Liver (tissue), 3 donors: ENCODE measurements at regions not wholly inside any gene's neighbourhood (a gene's known extent, or its start where the extent isn't known, plus 50 kb on each side); places are given as distances from the start of the nearest gene placed in this dataset.

Source experiments
- ATF3 ChIP-seq: IDR thresholded peaks from 2 replicates; pipeline ENCODE4 v1.6.1; 2016; ENCODE audit warnings: antibody characterized with exemption
- CTCF ChIP-seq: fragments of 150-350 bp; IDR thresholded peaks from 2 replicates; pipeline ENCODE4 v1.5.1; 2017; ENCODE audit warnings: improper control_type of control experiment, low read depth, low read length; ENCODE audit not compliant: missing input control
- HNF4A ChIP-seq, 2 donors: conservative IDR thresholded peaks; 2 replicates each; pipeline ENCODE4 v1.6.1; 2016; ENCODE audit warnings: antibody characterized with exemption in 2 of 2, mild to moderate bottlenecking in 2 of 2
- JUND ChIP-seq, 2 donors: IDR thresholded peaks; 2 replicates each; pipeline ENCODE4 v1.6.1; 2016; ENCODE audit warnings: antibody characterized with exemption in 2 of 2
- MAX ChIP-seq: IDR thresholded peaks from 2 replicates; pipeline ENCODE4 v1.6.1; 2016; ENCODE audit warnings: antibody characterized with exemption
- NR2F2 ChIP-seq: IDR thresholded peaks from 2 replicates; pipeline ENCODE4 v1.6.1; 2016; ENCODE audit warnings: antibody characterized with exemption
- RAD21 ChIP-seq, 2 donors: IDR thresholded peaks; 2 replicates each; pipeline ENCODE4 v1.6.1; 2016; ENCODE audit warnings: antibody characterized with exemption in 2 of 2, mild to moderate bottlenecking in 2 of 2
- REST ChIP-seq: IDR thresholded peaks from 2 replicates; pipeline ENCODE4 v1.6.1; 2016; ENCODE audit warnings: antibody characterized with exemption, mild to moderate bottlenecking
- TAF1 ChIP-seq: conservative IDR thresholded peaks from 2 replicates; pipeline ENCODE4 v1.6.1; 2016; ENCODE audit warnings: antibody characterized with exemption, mild to moderate bottlenecking
- YY1 ChIP-seq: IDR thresholded peaks from 2 replicates; pipeline ENCODE4 v1.6.1; 2016; ENCODE audit warnings: antibody characterized with exemption, mild to moderate bottlenecking
- ZBTB33 ChIP-seq: IDR thresholded peaks from 2 replicates; pipeline ENCODE4 v1.6.1; 2016; ENCODE audit warnings: antibody characterized with exemption
- donor health status: healthy.
- donor health status: healthy.

- TF ChIP-seq RAD21 (IDR thresholded peaks at IDR 0.05) (no peak), CTCF (no peak), YY1 (no peak), ATF3 (no peak), ZBTB33 (no peak), REST (no peak), TAF1 (no peak), NR2F2 (no peak), JUND (IDR thresholded peaks at IDR 0.05) (no peak), MAX (no peak), HNF4A (conservative IDR thresholded peaks at IDR 0.05) (no peak)
Measured at GRCh38 chr14:66003082-66003730, 483.0 kb upstream of the CCDC196 start.
